ENCODE measurements at regions not wholly inside any gene's neighbourhood (a gene's known extent, or its start where the extent isn't known, plus 50 kb on each side); places are given as distances from the start of the nearest gene placed in this dataset.

DNA sequence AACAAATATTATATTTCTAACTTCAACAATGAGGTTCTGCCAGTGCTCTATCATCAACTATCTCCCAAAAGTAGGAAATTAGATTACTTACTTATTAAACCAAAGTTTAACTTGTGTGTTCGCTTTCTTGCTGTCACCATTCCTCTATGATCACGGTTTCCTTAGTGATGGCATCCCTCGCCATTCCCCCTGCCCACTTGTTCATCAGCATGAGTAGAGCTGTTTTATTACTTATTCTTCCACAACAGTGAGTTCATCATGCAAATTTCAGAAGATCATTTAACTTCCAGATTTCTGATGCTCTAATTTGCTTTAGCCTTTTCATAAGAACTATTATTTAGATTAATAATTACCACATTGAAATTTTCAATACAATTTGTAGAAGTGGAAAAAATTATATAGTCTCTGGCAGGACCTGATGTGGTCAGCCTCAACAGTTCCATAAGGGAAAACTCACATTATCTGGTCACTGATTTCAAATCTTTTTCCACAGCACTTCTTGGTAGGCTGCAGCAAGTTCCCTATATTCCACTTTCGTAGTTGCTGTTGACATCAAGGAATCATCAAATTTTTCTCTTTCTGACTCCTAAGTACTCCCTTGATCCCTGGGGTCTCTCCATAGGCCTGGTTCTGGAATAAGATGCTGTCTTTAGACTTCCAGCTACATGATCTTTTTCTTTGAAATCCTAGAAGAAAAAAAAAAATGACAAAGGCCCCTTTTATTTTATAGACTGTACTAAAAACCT is 174.6 kb downstream of the RASSF9 start (continued):
- TF ChIP-seq, protein P1, sequence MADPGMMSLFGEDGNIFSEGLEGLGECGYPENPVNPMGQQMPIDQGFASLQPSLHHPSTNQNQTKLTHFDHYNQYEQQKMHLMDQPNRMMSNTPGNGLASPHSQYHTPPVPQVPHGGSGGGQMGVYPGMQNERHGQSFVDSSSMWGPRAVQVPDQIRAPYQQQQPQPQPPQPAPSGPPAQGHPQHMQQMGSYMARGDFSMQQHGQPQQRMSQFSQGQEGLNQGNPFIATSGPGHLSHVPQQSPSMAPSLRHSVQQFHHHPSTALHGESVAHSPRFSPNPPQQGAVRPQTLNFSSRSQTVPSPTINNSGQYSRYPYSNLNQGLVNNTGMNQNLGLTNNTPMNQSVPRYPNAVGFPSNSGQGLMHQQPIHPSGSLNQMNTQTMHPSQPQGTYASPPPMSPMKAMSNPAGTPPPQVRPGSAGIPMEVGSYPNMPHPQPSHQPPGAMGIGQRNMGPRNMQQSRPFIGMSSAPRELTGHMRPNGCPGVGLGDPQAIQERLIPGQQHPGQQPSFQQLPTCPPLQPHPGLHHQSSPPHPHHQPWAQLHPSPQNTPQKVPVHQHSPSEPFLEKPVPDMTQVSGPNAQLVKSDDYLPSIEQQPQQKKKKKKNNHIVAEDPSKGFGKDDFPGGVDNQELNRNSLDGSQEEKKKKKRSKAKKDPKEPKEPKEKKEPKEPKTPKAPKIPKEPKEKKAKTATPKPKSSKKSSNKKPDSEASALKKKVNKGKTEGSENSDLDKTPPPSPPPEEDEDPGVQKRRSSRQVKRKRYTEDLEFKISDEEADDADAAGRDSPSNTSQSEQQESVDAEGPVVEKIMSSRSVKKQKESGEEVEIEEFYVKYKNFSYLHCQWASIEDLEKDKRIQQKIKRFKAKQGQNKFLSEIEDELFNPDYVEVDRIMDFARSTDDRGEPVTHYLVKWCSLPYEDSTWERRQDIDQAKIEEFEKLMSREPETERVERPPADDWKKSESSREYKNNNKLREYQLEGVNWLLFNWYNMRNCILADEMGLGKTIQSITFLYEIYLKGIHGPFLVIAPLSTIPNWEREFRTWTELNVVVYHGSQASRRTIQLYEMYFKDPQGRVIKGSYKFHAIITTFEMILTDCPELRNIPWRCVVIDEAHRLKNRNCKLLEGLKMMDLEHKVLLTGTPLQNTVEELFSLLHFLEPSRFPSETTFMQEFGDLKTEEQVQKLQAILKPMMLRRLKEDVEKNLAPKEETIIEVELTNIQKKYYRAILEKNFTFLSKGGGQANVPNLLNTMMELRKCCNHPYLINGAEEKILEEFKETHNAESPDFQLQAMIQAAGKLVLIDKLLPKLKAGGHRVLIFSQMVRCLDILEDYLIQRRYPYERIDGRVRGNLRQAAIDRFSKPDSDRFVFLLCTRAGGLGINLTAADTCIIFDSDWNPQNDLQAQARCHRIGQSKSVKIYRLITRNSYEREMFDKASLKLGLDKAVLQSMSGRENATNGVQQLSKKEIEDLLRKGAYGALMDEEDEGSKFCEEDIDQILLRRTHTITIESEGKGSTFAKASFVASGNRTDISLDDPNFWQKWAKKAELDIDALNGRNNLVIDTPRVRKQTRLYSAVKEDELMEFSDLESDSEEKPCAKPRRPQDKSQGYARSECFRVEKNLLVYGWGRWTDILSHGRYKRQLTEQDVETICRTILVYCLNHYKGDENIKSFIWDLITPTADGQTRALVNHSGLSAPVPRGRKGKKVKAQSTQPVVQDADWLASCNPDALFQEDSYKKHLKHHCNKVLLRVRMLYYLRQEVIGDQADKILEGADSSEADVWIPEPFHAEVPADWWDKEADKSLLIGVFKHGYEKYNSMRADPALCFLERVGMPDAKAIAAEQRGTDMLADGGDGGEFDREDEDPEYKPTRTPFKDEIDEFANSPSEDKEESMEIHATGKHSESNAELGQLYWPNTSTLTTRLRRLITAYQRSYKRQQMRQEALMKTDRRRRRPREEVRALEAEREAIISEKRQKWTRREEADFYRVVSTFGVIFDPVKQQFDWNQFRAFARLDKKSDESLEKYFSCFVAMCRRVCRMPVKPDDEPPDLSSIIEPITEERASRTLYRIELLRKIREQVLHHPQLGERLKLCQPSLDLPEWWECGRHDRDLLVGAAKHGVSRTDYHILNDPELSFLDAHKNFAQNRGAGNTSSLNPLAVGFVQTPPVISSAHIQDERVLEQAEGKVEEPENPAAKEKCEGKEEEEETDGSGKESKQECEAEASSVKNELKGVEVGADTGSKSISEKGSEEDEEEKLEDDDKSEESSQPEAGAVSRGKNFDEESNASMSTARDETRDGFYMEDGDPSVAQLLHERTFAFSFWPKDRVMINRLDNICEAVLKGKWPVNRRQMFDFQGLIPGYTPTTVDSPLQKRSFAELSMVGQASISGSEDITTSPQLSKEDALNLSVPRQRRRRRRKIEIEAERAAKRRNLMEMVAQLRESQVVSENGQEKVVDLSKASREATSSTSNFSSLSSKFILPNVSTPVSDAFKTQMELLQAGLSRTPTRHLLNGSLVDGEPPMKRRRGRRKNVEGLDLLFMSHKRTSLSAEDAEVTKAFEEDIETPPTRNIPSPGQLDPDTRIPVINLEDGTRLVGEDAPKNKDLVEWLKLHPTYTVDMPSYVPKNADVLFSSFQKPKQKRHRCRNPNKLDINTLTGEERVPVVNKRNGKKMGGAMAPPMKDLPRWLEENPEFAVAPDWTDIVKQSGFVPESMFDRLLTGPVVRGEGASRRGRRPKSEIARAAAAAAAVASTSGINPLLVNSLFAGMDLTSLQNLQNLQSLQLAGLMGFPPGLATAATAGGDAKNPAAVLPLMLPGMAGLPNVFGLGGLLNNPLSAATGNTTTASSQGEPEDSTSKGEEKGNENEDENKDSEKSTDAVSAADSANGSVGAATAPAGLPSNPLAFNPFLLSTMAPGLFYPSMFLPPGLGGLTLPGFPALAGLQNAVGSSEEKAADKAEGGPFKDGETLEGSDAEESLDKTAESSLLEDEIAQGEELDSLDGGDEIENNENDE (IDR thresholded peaks at IDR 0.05; ENCODE audit: insufficient replicate concordance, low read length): no peak
- no peak for TF ChIP-seq CREB1 (IDR thresholded peaks at IDR 0.05)
- no peak for TF ChIP-seq NRF1 (IDR thresholded peaks at IDR 0.05; ENCODE audit: low read depth, low read length)
- TF ChIP-seq, protein P2, sequence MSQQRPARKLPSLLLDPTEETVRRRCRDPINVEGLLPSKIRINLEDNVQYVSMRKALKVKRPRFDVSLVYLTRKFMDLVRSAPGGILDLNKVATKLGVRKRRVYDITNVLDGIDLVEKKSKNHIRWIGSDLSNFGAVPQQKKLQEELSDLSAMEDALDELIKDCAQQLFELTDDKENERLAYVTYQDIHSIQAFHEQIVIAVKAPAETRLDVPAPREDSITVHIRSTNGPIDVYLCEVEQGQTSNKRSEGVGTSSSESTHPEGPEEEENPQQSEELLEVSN (IDR thresholded peaks at IDR 0.05): no peak
- TF ChIP-seq ASH2L (IDR thresholded peaks at IDR 0.05; ENCODE audit: low read length): no peak
- no peak for TF ChIP-seq RNF2 (IDR thresholded peaks at IDR 0.05; ENCODE audit: borderline replicate concordance, low read depth, low read length, missing control alignments, poor library complexity, severe bottlenecking)
- TF ChIP-seq SIX5 (IDR thresholded peaks at IDR 0.05; ENCODE audit: low read depth, low read length): no peak
- TF ChIP-seq, protein P3, sequence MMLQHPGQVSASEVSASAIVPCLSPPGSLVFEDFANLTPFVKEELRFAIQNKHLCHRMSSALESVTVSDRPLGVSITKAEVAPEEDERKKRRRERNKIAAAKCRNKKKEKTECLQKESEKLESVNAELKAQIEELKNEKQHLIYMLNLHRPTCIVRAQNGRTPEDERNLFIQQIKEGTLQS (IDR thresholded peaks at IDR 0.05; ENCODE audit: insufficient read depth, low read depth, low read length): no peak
- no peak for TF ChIP-seq TEAD4 (IDR thresholded peaks at IDR 0.05; ENCODE audit: low read depth, low read length)
